Activated naive CD8-positive, alpha-beta T cell (primary cell): ENCODE measurements at regions not wholly inside any gene's neighbourhood (a gene's known extent, or its start where the extent isn't known, plus 50 kb on each side); places are given as distances from the start of the nearest gene placed in this dataset.
"Not testable (repeated sequence)": the region's sequence is repeated elsewhere in the genome, so short reads cannot be mapped to it uniquely, and the experiment has no call there.

Source experiments
- H3K27ac Mint-ChIP-seq: one replicate; pipeline ENCODE4 v1.8.0; 2021; ENCODE audit warnings: mixed read lengths
- H3K27me3 Mint-ChIP-seq: one replicate; pipeline ENCODE4 v1.8.0; 2021; ENCODE audit warnings: mixed read lengths
- H3K36me3 Mint-ChIP-seq: one replicate; pipeline ENCODE4 v1.8.0; 2021; ENCODE audit warnings: mixed read lengths
- H3K4me1 Mint-ChIP-seq: one replicate; pipeline ENCODE4 v1.8.0; 2021; ENCODE audit warnings: low read depth, mixed read lengths
- H3K4me3 Mint-ChIP-seq: one replicate; pipeline ENCODE4 v1.8.0; 2021; ENCODE audit warnings: mild to moderate bottlenecking, mixed read lengths
- H3K9me3 Mint-ChIP-seq: one replicate; pipeline ENCODE4 v1.8.0; 2021; ENCODE audit warnings: low read depth, mixed read lengths

- Mint-ChIP-seq H3K36me3 (no peaks in the 10 kb centered on the region), H3K4me3 (no peak overlapping the region), H3K9me3 (no peaks in the 10 kb centered on the region), H3K4me1 (no peaks in the 10 kb centered on the region), H3K27me3 (peaks cover 11% of the 10 kb centered on the region), H3K27ac (no peak overlapping the region)
Measured at GRCh38 chr5:90338712-90339372, 70.7 kb downstream of the CETN3 start.

DNA sequence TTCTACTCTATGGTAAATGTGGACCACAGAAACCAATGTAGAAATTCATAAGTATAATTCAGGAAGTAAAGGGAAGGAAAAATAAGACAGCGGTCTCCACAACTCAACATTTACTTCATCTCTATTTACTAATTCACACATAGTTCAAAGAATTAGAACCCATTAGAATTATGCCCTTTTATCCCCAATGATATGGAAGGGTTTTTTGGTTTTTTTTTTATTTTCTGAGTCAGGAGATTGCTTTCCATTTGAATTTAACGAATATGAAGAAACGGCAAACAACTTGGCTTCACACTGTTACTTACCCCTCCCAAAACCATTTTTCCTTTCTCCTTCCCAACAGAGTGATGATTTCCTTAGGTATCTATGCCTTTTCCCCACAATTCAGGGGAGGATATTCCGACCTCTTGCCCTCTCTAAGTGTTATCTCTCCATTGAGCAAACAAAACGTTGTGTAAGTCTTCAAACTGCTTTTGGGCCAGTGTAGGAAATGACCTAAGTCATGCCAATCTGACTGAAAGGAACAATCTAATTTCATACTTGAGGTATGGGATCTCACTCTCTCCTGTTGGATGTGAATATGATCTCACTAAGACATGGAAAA is 72.0 kb downstream of the CETN3 start:
- Mint-ChIP-seq H3K4me1 (no peaks in the 10 kb centered on the region), H3K27me3 (peaks cover 7% of the 10 kb centered on the region), H3K27ac (no peak overlapping the region), H3K36me3 (no peaks in the 10 kb centered on the region), H3K9me3 (no peaks in the 10 kb centered on the region), H3K4me3 (no peak overlapping the region)

- H3K4me3 Mint-ChIP-seq: no peak overlapping the region
- no peaks in the 10 kb centered on the region for H3K9me3 Mint-ChIP-seq
- H3K36me3 Mint-ChIP-seq: no peaks in the 10 kb centered on the region
- H3K27me3 Mint-ChIP-seq: peaks cover 8% of the 10 kb centered on the region
- no peaks in the 10 kb centered on the region for H3K4me1 Mint-ChIP-seq
- H3K27ac Mint-ChIP-seq: no peak overlapping the region
Measured at GRCh38 chr5:90336752-90337151, 72.8 kb downstream of the CETN3 start.

DNA sequence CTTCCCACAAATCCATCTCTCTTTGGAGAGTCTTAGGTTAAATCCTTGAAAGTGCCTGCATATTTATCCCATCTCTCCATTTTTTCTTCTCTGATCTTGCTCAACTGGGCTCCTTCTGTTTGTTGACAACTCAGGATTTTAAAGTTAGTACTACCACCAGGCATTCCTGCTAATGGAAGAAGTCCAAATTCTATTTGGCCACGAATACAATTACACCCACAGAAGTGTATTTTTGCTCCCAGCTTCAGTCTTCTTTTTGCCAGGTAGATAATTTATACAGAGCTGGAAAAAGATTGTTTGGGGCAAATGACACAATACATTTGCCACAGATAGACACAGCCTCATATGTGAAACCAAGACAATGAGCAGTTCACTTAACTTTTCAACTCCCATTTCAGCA is 74.8 kb downstream of the CETN3 start:
- Mint-ChIP-seq H3K27me3 (peaks cover 8% of the 10 kb centered on the region), H3K4me1 (no peaks in the 10 kb centered on the region), H3K36me3 (no peaks in the 10 kb centered on the region), H3K4me3 (no peak overlapping the region), H3K9me3 (no peaks in the 10 kb centered on the region), H3K27ac (no peak overlapping the region)

DNA sequence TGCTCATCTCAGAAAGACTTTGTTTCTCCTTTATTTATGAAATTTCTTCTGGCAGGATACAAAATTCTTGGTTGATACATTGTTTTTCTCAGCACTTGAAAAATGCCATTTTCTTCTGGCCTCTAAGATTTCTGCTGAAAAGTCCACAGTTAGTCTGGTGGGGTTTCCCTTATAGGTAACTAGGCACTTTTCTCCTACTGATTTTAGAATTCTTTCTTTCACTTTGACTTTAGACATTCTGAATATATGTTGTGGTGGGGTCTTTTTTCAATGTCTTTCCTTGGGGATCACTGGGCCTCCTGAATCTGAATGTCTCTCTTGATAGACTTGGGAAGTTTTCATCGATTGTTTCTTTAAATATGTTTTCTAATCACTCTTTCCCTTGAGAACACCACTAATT is 79.6 kb downstream of the CETN3 start:
- H3K27me3 Mint-ChIP-seq: peaks cover 12% of the 10 kb centered on the region
- H3K4me3 Mint-ChIP-seq: no peak overlapping the region
- H3K27ac Mint-ChIP-seq: no peak overlapping the region
- no peaks in the 10 kb centered on the region for H3K36me3 Mint-ChIP-seq
- no peaks in the 10 kb centered on the region for H3K4me1 Mint-ChIP-seq
- no peaks in the 10 kb centered on the region for H3K9me3 Mint-ChIP-seq

DNA sequence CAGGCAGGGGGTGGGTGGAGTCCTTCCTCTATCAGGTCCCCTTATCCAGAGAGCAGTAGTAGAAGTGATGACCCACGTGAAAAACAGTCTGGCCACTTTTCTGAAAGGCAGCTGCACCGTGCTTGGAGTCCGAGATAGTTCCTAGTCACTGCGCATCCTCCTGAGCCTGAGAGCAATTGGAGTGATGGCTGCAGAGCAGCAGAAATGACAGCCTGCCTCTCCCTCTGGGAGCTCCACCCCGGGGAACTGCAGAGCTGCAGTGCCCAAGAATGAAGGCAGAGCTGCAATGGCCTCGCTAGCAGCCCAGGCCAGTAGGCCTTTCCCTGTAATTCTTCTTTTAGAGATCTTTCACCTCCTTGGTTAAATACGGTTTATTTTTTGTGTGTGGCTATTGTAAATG is 82.6 kb downstream of the CETN3 start:
- H3K9me3 Mint-ChIP-seq: peaks cover under 1% of the 10 kb centered on the region
- peaks cover 7% of the 10 kb centered on the region for H3K27me3 Mint-ChIP-seq
- no peak overlapping the region for H3K4me3 Mint-ChIP-seq
- no peaks in the 10 kb centered on the region for H3K36me3 Mint-ChIP-seq
- H3K4me1 Mint-ChIP-seq: no peaks in the 10 kb centered on the region
- no peak overlapping the region for H3K27ac Mint-ChIP-seq

- H3K27ac Mint-ChIP-seq: no peak overlapping the region
- H3K36me3 Mint-ChIP-seq: no peaks in the 10 kb centered on the region
- H3K9me3 Mint-ChIP-seq: peaks cover 4% of the 10 kb centered on the region
- H3K27me3 Mint-ChIP-seq: peaks cover 8% of the 10 kb centered on the region
- H3K4me1 Mint-ChIP-seq: no peaks in the 10 kb centered on the region
- no peak overlapping the region for H3K4me3 Mint-ChIP-seq
Measured at GRCh38 chr5:90325093-90325492, 84.5 kb downstream of the CETN3 start.

- not testable (repeated sequence) for H3K4me3 Mint-ChIP-seq, H3K4me1 Mint-ChIP-seq, H3K9me3 Mint-ChIP-seq, H3K27ac Mint-ChIP-seq, H3K36me3 Mint-ChIP-seq, H3K27me3 Mint-ChIP-seq
Measured at GRCh38 chr5:90320348-90320747, 89.2 kb downstream of the CETN3 start.

DNA sequence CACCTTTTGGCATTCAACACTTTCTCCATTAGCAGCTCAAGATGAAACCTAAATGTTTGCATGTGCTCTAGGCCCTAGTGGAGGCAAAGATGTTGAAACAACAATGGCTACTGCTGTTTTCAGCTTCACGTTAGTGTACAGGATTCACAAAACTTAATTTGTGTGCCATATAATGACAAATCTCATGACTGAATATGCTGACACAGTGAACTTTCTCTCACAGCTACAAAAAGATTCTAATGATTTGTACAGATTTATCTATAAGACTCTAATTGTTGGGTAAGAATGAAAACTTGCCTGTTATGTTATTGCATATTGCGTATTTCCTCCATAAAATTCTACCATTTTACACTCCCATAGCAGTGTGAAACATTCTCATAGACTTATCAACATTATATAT is 97.5 kb downstream of the CETN3 start:
- Mint-ChIP-seq H3K27ac (no peak overlapping the region), H3K27me3 (no peaks in the 10 kb centered on the region), H3K36me3 (no peaks in the 10 kb centered on the region), H3K9me3 (no peaks in the 10 kb centered on the region), H3K4me1 (no peaks in the 10 kb centered on the region), H3K4me3 (no peak overlapping the region)

DNA sequence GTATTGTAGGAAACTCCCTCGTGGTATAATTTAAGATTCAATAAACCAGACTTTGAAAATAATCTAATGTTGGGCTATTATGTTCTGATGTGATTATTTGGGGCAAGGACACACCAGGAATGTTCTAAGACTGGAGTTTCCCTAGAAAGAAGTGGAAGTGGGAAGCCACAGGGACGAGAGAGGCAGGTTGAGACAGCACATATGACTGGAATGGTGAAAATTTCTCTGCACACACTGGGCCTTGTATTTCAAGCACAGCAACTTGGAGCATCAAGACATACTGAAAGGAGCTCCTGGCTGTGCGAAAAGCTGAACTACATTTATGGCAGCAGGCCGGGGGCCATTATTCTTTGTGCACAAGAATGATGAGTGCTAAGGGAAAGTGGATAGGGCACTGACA is 98.2 kb downstream of the CETN3 start:
- H3K27ac Mint-ChIP-seq: no peak overlapping the region
- H3K4me3 Mint-ChIP-seq: no peak overlapping the region
- no peaks in the 10 kb centered on the region for H3K9me3 Mint-ChIP-seq
- H3K27me3 Mint-ChIP-seq: no peaks in the 10 kb centered on the region
- H3K36me3 Mint-ChIP-seq: no peaks in the 10 kb centered on the region
- no peaks in the 10 kb centered on the region for H3K4me1 Mint-ChIP-seq

DNA sequence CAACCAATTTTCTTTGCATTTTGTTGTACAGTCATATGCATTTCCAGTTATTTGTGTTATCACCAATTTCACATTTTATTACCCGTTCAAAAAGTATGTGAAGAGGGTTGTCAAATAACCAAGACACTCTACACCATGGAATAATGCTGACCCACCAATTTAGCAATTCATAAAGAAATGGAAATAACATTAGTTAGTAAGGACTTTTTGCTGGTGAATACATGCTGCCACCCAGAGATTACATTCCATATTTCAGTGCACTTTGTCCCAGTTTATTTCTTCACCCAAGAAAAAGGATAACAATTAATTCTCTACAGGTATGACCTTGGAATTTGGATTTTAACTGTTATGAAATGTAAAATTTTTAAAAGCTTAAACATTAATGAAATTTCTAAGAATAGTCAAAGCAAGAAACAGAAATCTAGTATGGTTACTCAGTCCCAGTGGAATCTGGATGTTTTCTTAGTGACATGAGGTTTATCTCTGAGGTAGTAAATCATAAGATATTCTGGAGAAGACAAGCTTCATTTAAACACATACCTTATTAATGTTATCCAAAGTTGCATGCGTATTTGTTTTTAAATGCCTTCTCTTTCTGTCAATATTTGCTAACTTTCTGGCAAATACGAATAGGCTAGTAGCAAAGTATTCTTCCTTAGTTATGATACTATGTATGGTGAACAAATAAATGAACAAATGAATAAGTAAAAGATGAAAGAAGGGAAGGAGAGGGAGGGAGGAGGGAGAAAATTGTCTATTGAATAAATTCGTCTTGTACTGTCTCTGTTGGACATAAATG is 100.6 kb downstream of the CETN3 start:
- Mint-ChIP-seq H3K9me3 (no peaks in the 10 kb centered on the region), H3K4me1 (no peaks in the 10 kb centered on the region), H3K27ac (no peak overlapping the region), H3K36me3 (no peaks in the 10 kb centered on the region), H3K4me3 (no peak overlapping the region), H3K27me3 (no peaks in the 10 kb centered on the region)

GRCh38 chr5:90307782-90308181 is 101.8 kb downstream of the CETN3 start:
- Mint-ChIP-seq H3K27ac (no peak overlapping the region), H3K27me3 (no peaks in the 10 kb centered on the region), H3K9me3 (no peaks in the 10 kb centered on the region)

DNA sequence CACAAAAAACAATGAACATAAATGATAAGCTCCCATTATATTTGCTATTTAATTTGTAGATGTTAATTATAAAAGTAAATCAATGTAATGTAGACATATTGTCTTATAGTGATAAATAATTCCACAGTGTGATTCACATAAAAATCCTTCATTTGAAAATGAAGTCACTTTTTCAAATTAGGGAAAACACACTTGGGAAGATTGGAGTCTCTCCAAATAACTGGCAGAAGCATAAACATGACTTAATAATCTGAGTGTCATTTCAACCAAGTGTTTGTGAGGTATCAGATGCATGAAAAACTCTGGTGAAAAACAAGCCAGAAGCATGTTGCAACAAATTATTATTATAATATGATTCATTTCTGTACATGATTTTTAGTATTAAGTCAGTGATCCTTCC is 102.2 kb downstream of the CETN3 start:
- Mint-ChIP-seq H3K36me3 (no peaks in the 10 kb centered on the region), H3K4me1 (no peaks in the 10 kb centered on the region), H3K27me3 (no peaks in the 10 kb centered on the region), H3K4me3 (no peak overlapping the region), H3K27ac (no peak overlapping the region), H3K9me3 (no peaks in the 10 kb centered on the region)

More at GRCh38 chr5:90307782-90308181, 101.8 kb downstream of the CETN3 start:
- Mint-ChIP-seq H3K4me1 (no peaks in the 10 kb centered on the region), H3K36me3 (no peaks in the 10 kb centered on the region), H3K4me3 (no peak overlapping the region)

DNA sequence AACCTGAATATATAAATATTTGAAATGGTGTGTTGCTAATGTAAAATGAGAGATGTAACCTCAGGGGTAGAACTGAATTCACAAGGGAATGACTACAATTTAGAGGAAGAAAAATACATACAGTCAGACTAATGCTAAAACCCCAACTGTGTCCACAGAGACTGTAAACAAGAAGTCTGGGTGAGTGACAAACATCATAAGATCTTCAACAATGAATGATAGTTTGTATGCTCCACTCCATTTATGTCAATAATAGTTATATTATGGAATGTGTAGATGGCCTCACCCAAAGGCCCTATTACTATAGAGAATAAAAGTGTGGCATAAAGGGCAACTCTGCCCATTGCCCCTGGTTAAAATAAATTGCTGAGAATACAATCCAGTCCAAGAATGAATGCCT is 102.9 kb downstream of the CETN3 start:
- no peak overlapping the region for H3K4me3 Mint-ChIP-seq
- H3K27me3 Mint-ChIP-seq: no peaks in the 10 kb centered on the region
- H3K36me3 Mint-ChIP-seq: no peaks in the 10 kb centered on the region
- H3K4me1 Mint-ChIP-seq: no peaks in the 10 kb centered on the region
- H3K9me3 Mint-ChIP-seq: no peaks in the 10 kb centered on the region
- H3K27ac Mint-ChIP-seq: no peak overlapping the region

DNA sequence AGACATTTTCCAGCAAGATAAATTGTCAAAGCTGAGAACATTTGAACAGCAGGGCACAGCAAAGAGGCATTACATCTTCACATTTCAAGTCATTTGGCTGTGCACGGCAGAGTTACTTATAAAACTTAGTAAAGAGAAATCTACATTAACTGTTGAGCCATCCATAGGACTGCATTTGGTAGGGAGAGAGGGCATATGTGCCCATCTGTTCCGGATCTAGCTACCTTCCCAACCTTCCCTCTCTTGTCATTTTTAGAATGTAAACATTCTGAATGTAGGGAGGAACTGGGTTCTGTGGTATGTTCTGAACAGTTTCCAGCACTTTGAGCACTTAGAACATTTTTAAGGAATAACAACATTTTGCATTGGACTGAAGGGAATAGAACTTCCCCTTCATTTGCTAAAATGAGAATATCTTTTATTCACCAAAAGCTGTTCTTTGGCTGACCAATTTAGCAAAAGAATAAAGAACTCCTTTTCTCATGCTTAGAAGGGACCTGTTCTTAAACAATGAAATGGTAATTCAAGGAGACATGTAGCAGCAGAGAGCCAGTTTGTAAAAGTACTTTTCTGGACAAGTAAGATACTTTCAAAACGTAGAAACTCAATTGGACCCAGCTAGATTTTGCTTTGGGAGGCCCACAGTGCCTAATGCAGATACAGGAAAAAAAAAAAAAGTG is 104.4 kb downstream of the CETN3 start:
- Mint-ChIP-seq H3K4me1 (no peaks in the 10 kb centered on the region), H3K36me3 (no peaks in the 10 kb centered on the region), H3K27me3 (no peaks in the 10 kb centered on the region), H3K9me3 (no peaks in the 10 kb centered on the region), H3K4me3 (no peak overlapping the region), H3K27ac (no peak overlapping the region)
